NCI-H345 treated with DMSO at 0.1 percent for 48 hours (cell line): ENCODE measurements at regions not wholly inside any gene's neighbourhood (a gene's known extent, or its start where the extent isn't known, plus 50 kb on each side); places are given as distances from the start of the nearest gene placed in this dataset.

Experiments
- DNase-seq: peaks from one replicate; lab custom pipeline; 2025; ENCODE audit not compliant: unreplicated experiment; lab: John Stamatoyannopoulos, UW

GRCh38 chr20:10802236-10802635 is 128.4 kb upstream of the JAG1 start:
- no peak for DNase-seq

- no peak for DNase-seq
These were observed 132.0 kb upstream of the JAG1 start for GRCh38 chr20:10805764-10806163.

GRCh38 chr20:10806539-10806938 is 132.7 kb upstream of the JAG1 start:
- no peak for DNase-seq

GRCh38 chr20:10807013-10807412 is 133.2 kb upstream of the JAG1 start:
- no peak for DNase-seq

- no peak for DNase-seq
These were observed 139.0 kb upstream of the JAG1 start for GRCh38 chr20:10812759-10813327.

GRCh38 chr20:10823585-10823984 is 149.8 kb upstream of the JAG1 start:
- no peak for DNase-seq

GRCh38 chr20:10824750-10825500 is 151.1 kb upstream of the JAG1 start:
- DNase-seq = no peak

- no peak for DNase-seq
These were observed 152.3 kb upstream of the JAG1 start for GRCh38 chr20:10826111-10826510.

GRCh38 chr20:10828180-10828579 is 154.4 kb upstream of the JAG1 start:
- DNase-seq = no peak

GRCh38 chr20:10832141-10832540 is 158.3 kb upstream of the JAG1 start:
- no peak for DNase-seq

- no peak for DNase-seq
These were observed 164.1 kb upstream of the JAG1 start for GRCh38 chr20:10837901-10838300.

- no peak for DNase-seq
These were observed 168.3 kb upstream of the JAG1 start for GRCh38 chr20:10842116-10842515.

GRCh38 chr20:10843146-10843711 is 169.4 kb upstream of the JAG1 start:
- no peak for DNase-seq

- DNase-seq = no peak
These were observed 173.0 kb upstream of the JAG1 start for GRCh38 chr20:10846766-10847165.

- no peak for DNase-seq
These were observed 175.1 kb upstream of the JAG1 start for GRCh38 chr20:10848810-10849370.

GRCh38 chr20:10853176-10853575 is 179.4 kb upstream of the JAG1 start:
- DNase-seq = no peak

GRCh38 chr20:10853731-10854130 is 179.9 kb upstream of the JAG1 start:
- DNase-seq = no peak

- DNase-seq = no peak
These were observed 181.2 kb upstream of the JAG1 start for GRCh38 chr20:10854976-10855375.

- no peak for DNase-seq
These were observed 182.0 kb upstream of the JAG1 start for GRCh38 chr20:10855778-10856177.

- no peak for DNase-seq
These were observed 182.6 kb upstream of the JAG1 start for GRCh38 chr20:10856237-10857015.

- no peak for DNase-seq
These were observed 183.7 kb upstream of the JAG1 start for GRCh38 chr20:10857352-10858070.
